ENCODE measurements at regions not wholly inside any gene's neighbourhood (a gene's known extent, or its start where the extent isn't known, plus 50 kb on each side); places are given as distances from the start of the nearest gene placed in this dataset.

GRCh38 chr15:46577767-46578166 lies 942.9 kb downstream of the SQOR start:
- no peak overlapping the region for H3K4me3 ChIP-seq (ENCODE audit: low read depth, low read length)
- no peak for TF ChIP-seq CTCF (IDR thresholded peaks at IDR 0.05; ENCODE audit: low read depth, low read length)

- no peak overlapping the region for H3K4me3 ChIP-seq (ENCODE audit: low read depth, low read length)
- TF ChIP-seq CTCF (IDR thresholded peaks at IDR 0.05; ENCODE audit: low read depth, low read length), result no peak
These were observed 945.7 kb downstream of the SQOR start for GRCh38 chr15:46580487-46580886.

- H3K4me3 ChIP-seq (ENCODE audit: low read depth, low read length), result no peak overlapping the region
- no peak for TF ChIP-seq CTCF (IDR thresholded peaks at IDR 0.05; ENCODE audit: low read depth, low read length)
These were observed 946.1 kb downstream of the SQOR start for GRCh38 chr15:46580924-46581323.

- no peak overlapping the region for H3K4me3 ChIP-seq (ENCODE audit: low read depth, low read length)
- TF ChIP-seq CTCF (IDR thresholded peaks at IDR 0.05; ENCODE audit: low read depth, low read length), result no peak
These were observed 954.3 kb downstream of the SQOR start for GRCh38 chr15:46589088-46589487.

GRCh38 chr15:46591462-46591861 lies 956.6 kb downstream of the SQOR start:
- H3K4me3 ChIP-seq (ENCODE audit: low read depth, low read length), result no peak overlapping the region
- no peak for TF ChIP-seq CTCF (IDR thresholded peaks at IDR 0.05; ENCODE audit: low read depth, low read length)

- TF ChIP-seq CTCF (IDR thresholded peaks at IDR 0.05; ENCODE audit: low read depth, low read length), result no peak
- H3K4me3 ChIP-seq (ENCODE audit: low read depth, low read length), result no peak overlapping the region
These were observed 960.2 kb downstream of the SQOR start for GRCh38 chr15:46595016-46595415.

- H3K4me3 ChIP-seq (ENCODE audit: low read depth, low read length), result no peak overlapping the region
- no peak for TF ChIP-seq CTCF (IDR thresholded peaks at IDR 0.05; ENCODE audit: low read depth, low read length)
These were observed 972.2 kb downstream of the SQOR start for GRCh38 chr15:46607077-46607476.

Measured in WI38 (cell line).